Muscle layer of duodenum (tissue), 2 donors: ENCODE measurements at regions not wholly inside any gene's neighbourhood (a gene's known extent, or its start where the extent isn't known, plus 50 kb on each side); places are given as distances from the start of the nearest gene placed in this dataset.
A peak's percentile ranks its signal among the peaks of the same experiment; 100 is the strongest.
"Not testable (repeated sequence)": the region's sequence is repeated elsewhere in the genome, so short reads cannot be mapped to it uniquely, and the experiment has no call there.

Experiments
- H3K27ac ChIP-seq: one replicate; pipeline ENCODE4 v1.7.0; 2013; ENCODE audit warnings: mild to moderate bottlenecking, low read length
- H3K27me3 ChIP-seq: one replicate; pipeline ENCODE4 v1.7.0; 2013; ENCODE audit warnings: low read depth, mild to moderate bottlenecking, control low read depth, low read length
- H3K36me3 ChIP-seq, 2 donors: one replicate each; pipeline ENCODE4 v1.7.0; 2013; ENCODE audit warnings: low read length in 2 of 2, control low read depth in 1 of 2, mild to moderate bottlenecking in 1 of 2; ENCODE audit not compliant: insufficient read depth in 2 of 2, control insufficient read depth in 1 of 2
- H3K4me1 ChIP-seq, 2 donors: one replicate each; pipeline ENCODE4 v1.7.0; 2013; ENCODE audit warnings: low read length in 2 of 2, mild to moderate bottlenecking in 2 of 2, control low read depth in 1 of 2, moderate library complexity in 1 of 2; ENCODE audit not compliant: insufficient read depth in 2 of 2, control insufficient read depth in 1 of 2
- H3K4me3 ChIP-seq, 2 donors: one replicate each; pipeline ENCODE4 v1.7.0; 2013; ENCODE audit warnings: low read length in 2 of 2, low read depth in 1 of 2, mild to moderate bottlenecking in 1 of 2
- H3K9me3 ChIP-seq, 2 donors: one replicate each; pipeline ENCODE4 v1.7.0; 2013; ENCODE audit warnings: low read length in 2 of 2, control low read depth in 1 of 2, mild to moderate bottlenecking in 1 of 2; ENCODE audit not compliant: control insufficient read depth in 1 of 2
- donor health status: healthy.

GRCh38 chr14:53741479-53742232, 215.0 kb downstream of the BMP4 start:
- H3K27me3 ChIP-seq = no peaks in the 10 kb centered on the region
- H3K4me1 ChIP-seq = no peaks in the 10 kb centered on the region
- H3K4me3 ChIP-seq = no peak overlapping the region
- no peaks in the 10 kb centered on the region for H3K9me3 ChIP-seq
- no peak overlapping the region for H3K27ac ChIP-seq
- H3K36me3 ChIP-seq = no peaks in the 10 kb centered on the region

- Histone ChIP-seq H3K27me3 (no peaks in the 10 kb centered on the region), H3K27ac (no peak overlapping the region), H3K9me3 (no peaks in the 10 kb centered on the region), H3K4me1 (no peaks in the 10 kb centered on the region), H3K36me3 (no peaks in the 10 kb centered on the region), H3K4me3 (no peak overlapping the region)
These were observed 216.1 kb downstream of the BMP4 start for GRCh38 chr14:53740570-53740969.

GRCh38 chr14:53735916-53736315, 220.7 kb downstream of the BMP4 start:
- Histone ChIP-seq H3K9me3 (no peaks in the 10 kb centered on the region), H3K36me3 (no peaks in the 10 kb centered on the region), H3K27me3 (no peaks in the 10 kb centered on the region), H3K27ac (no peak overlapping the region), H3K4me1 (no peaks in the 10 kb centered on the region), H3K4me3 (no peak overlapping the region)

GRCh38 chr14:53723221-53723620, 233.4 kb downstream of the BMP4 start:
- Histone ChIP-seq H3K36me3 (no peaks in the 10 kb centered on the region), H3K4me3 (no peak overlapping the region), H3K27me3 (no peaks in the 10 kb centered on the region), H3K9me3 (no peaks in the 10 kb centered on the region), H3K27ac (no peak overlapping the region), H3K4me1 (no peaks in the 10 kb centered on the region)

- H3K4me1 ChIP-seq = peaks cover 0 to 6% of the 10 kb centered on the region in 2 donors
- H3K9me3 ChIP-seq = no peaks in the 10 kb centered on the region
- H3K27me3 ChIP-seq = no peaks in the 10 kb centered on the region
- no peaks in the 10 kb centered on the region for H3K36me3 ChIP-seq
- H3K27ac ChIP-seq = no peak overlapping the region
- no peak overlapping the region for H3K4me3 ChIP-seq
These were observed 237.1 kb downstream of the BMP4 start for GRCh38 chr14:53719536-53719935.

- Histone ChIP-seq H3K4me1 (peaks cover 0 to 6% of the 10 kb centered on the region in 2 donors), H3K27ac (no peak overlapping the region), H3K4me3 (no peak overlapping the region), H3K9me3 (no peaks in the 10 kb centered on the region), H3K36me3 (no peaks in the 10 kb centered on the region), H3K27me3 (no peaks in the 10 kb centered on the region)
These were observed 240.0 kb downstream of the BMP4 start for GRCh38 chr14:53716578-53716977.

GRCh38 chr14:53715193-53715721, 241.4 kb downstream of the BMP4 start:
- Histone ChIP-seq H3K4me3 (peak overlapping the region; percentile 24 to 30), H3K27ac (peak overlapping the region; percentile 12), H3K4me1 (peaks cover 0 to 6% of the 10 kb centered on the region in 2 donors), H3K9me3 (no peaks in the 10 kb centered on the region), H3K27me3 (no peaks in the 10 kb centered on the region), H3K36me3 (no peaks in the 10 kb centered on the region)

GRCh38 chr14:53714495-53715192, 242.0 kb downstream of the BMP4 start:
- Histone ChIP-seq H3K4me3 (peak overlapping the region; percentile 24 to 30), H3K36me3 (no peaks in the 10 kb centered on the region), H3K4me1 (peaks cover 0 to 6% of the 10 kb centered on the region in 2 donors), H3K27me3 (no peaks in the 10 kb centered on the region), H3K27ac (peak overlapping the region; percentile 12), H3K9me3 (no peaks in the 10 kb centered on the region)

- not testable (repeated sequence) for H3K36me3 ChIP-seq, H3K27me3 ChIP-seq, H3K27ac ChIP-seq, H3K4me3 ChIP-seq, H3K9me3 ChIP-seq, H3K4me1 ChIP-seq
These were observed 243.7 kb downstream of the BMP4 start for GRCh38 chr14:53712901-53713300.

GRCh38 chr14:53711205-53711604, 245.4 kb downstream of the BMP4 start:
- no peak overlapping the region for H3K4me3 ChIP-seq
- no peak overlapping the region for H3K27ac ChIP-seq
- H3K4me1 ChIP-seq = peaks cover 0 to 6% of the 10 kb centered on the region in 2 donors
- no peaks in the 10 kb centered on the region for H3K36me3 ChIP-seq
- H3K9me3 ChIP-seq = no peaks in the 10 kb centered on the region
- H3K27me3 ChIP-seq = no peaks in the 10 kb centered on the region

- Histone ChIP-seq H3K9me3 (no peaks in the 10 kb centered on the region), H3K4me1 (peaks cover 0 to 5% of the 10 kb centered on the region in 2 donors), H3K36me3 (no peaks in the 10 kb centered on the region), H3K27ac (no peak overlapping the region), H3K27me3 (no peaks in the 10 kb centered on the region), H3K4me3 (no peak overlapping the region)
These were observed 246.0 kb downstream of the BMP4 start for GRCh38 chr14:53710615-53711014.
